Trophoblast cell (in vitro differentiated cells and primary cell): ENCODE measurements at regions not wholly inside any gene's neighbourhood (a gene's known extent, or its start where the extent isn't known, plus 50 kb on each side); places are given as distances from the start of the nearest gene placed in this dataset.

Experiments used
- DNase-seq, 2 donors: peaks; one replicate each; pipeline ENCODE4 v3.0.0-alpha.2; 2016
- H2AFZ ChIP-seq: 2 replicates; pipeline ENCODE4 v1.6.1; 2013; ENCODE audit warnings: low read length, moderate library complexity, mild to moderate bottlenecking; ENCODE audit not compliant: insufficient read depth, poor library complexity
- H2AK5ac ChIP-seq: 2 replicates; pipeline ENCODE4 v1.6.1; 2013; ENCODE audit warnings: mild to moderate bottlenecking, low read length
- H2BK120ac ChIP-seq: 2 replicates; pipeline ENCODE4 v1.6.1; 2013; ENCODE audit warnings: low read length, mild to moderate bottlenecking, moderate library complexity; ENCODE audit not compliant: insufficient read depth, poor library complexity
- H2BK12ac ChIP-seq: 2 replicates; pipeline ENCODE4 v1.6.1; 2013; ENCODE audit warnings: mild to moderate bottlenecking, low read length, moderate library complexity
- H2BK5ac ChIP-seq: 2 replicates; pipeline ENCODE4 v1.6.1; 2013; ENCODE audit warnings: low read length, low read depth, moderate library complexity, mild to moderate bottlenecking; ENCODE audit not compliant: poor library complexity
- H3K14ac ChIP-seq: 2 replicates; pipeline ENCODE4 v1.6.1; 2013; ENCODE audit warnings: mild to moderate bottlenecking, low read length
- H3K18ac ChIP-seq: 2 replicates; pipeline ENCODE4 v1.6.1; 2013; ENCODE audit warnings: mild to moderate bottlenecking, low read length
- H3K23ac ChIP-seq: 2 replicates; pipeline ENCODE4 v1.6.1; 2013; ENCODE audit warnings: low read length
- H3K27ac ChIP-seq: 2 replicates; pipeline ENCODE4 v1.5.1; 2013; ENCODE audit warnings: low read depth, mild to moderate bottlenecking, inconsistent platforms, low read length, moderate library complexity
- H3K27me3 ChIP-seq: 2 replicates; pipeline ENCODE4 v1.6.1; 2013; ENCODE audit warnings: inconsistent platforms, mild to moderate bottlenecking, low read length, moderate library complexity; ENCODE audit not compliant: insufficient read depth
- H3K36me3 ChIP-seq, 2 experiments: 1 replicate in 1 of 2; 2 replicates in 1 of 2; pipeline ENCODE4 v1.6.1; 2013; ENCODE audit warnings: low read length in 2 of 2, mild to moderate bottlenecking in 2 of 2, moderate library complexity in 1 of 2; ENCODE audit not compliant: insufficient read depth in 2 of 2, control insufficient read depth in 1 of 2
- H3K4ac ChIP-seq: 2 replicates; pipeline ENCODE4 v1.6.1; 2013; ENCODE audit warnings: low read depth, mild to moderate bottlenecking, low read length, moderate library complexity
- H3K4me1 ChIP-seq, 2 experiments: 1 replicate in 1 of 2; 2 replicates in 1 of 2; pipeline ENCODE4 v1.6.1; 2013; ENCODE audit warnings: low read length in 2 of 2, mild to moderate bottlenecking in 2 of 2, moderate library complexity in 1 of 2; ENCODE audit not compliant: insufficient read depth in 2 of 2, control insufficient read depth in 1 of 2
- H3K4me2 ChIP-seq: 2 replicates; pipeline ENCODE4 v1.6.1; 2013; ENCODE audit warnings: inconsistent platforms, mild to moderate bottlenecking, low read length, moderate library complexity
- H3K4me3 ChIP-seq: 2 replicates; pipeline ENCODE4 v1.5.1; 2013; ENCODE audit warnings: mild to moderate bottlenecking, low read depth, low read length, inconsistent platforms
- H3K79me1 ChIP-seq: one replicate; pipeline ENCODE4 v1.6.1; 2013; ENCODE audit warnings: low read length
- H3K79me2 ChIP-seq: 2 replicates; pipeline ENCODE4 v1.6.1; 2013; ENCODE audit warnings: low read length, mild to moderate bottlenecking; ENCODE audit not compliant: control insufficient read depth, insufficient read depth, poor library complexity
- H3K9ac ChIP-seq: 2 replicates; pipeline ENCODE4 v1.6.1; 2013; ENCODE audit warnings: mild to moderate bottlenecking, low read length
- H3K9me3 ChIP-seq: 2 replicates; pipeline ENCODE4 v1.6.1; 2013; ENCODE audit warnings: low read depth, mild to moderate bottlenecking, control low read depth, inconsistent platforms, low read length; ENCODE audit not compliant: insufficient read depth
- H4K12ac ChIP-seq: 2 replicates; pipeline ENCODE4 v1.6.1; 2013; ENCODE audit warnings: low read depth, mild to moderate bottlenecking, low read length, moderate library complexity
- H4K8ac ChIP-seq: 2 replicates; pipeline ENCODE4 v1.6.1; 2013; ENCODE audit warnings: low read depth, mild to moderate bottlenecking, low read length, moderate library complexity
- H4K91ac ChIP-seq: one replicate; pipeline ENCODE4 v1.6.1; 2013; ENCODE audit warnings: low read depth, mild to moderate bottlenecking, low read length, moderate library complexity
- WGBS: extraction: QIAGEN DNeasy Blood & Tissue Kit; methylation state at CpG from one replicate; pipeline ENCODE4 v1.1.7; 2013; ENCODE audit warnings: missing lambda C conversion rate; ENCODE audit not compliant: insufficient read length, insufficient coverage; ENCODE audit errors: extremely low coverage; 5-methylcytosine and 5-hydroxymethylcytosine counted together

DNA sequence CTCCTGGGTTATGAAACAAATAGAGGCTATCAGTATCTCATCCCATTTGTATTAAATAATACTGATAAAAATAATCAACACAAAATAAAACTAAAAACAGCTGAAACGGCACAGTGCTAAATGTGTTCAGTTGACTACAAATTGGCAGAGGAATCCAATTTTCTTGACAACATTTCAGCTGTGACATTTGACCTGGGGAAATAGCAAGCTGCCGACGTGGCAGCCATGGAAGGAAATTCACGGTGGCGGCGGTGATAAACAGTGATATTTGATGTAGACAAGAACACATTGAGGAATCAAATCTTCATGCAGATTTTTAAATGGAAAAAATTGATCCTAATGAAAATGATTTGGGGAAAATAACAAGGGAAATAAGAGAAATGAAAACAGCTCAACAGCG, 159.1 kb upstream of the RTL1 start:
- Histone ChIP-seq H2BK12ac (no peak overlapping the region), H3K4ac (no peak overlapping the region), H4K8ac (no peak overlapping the region), H3K27me3 (no peaks in the 10 kb centered on the region), H3K4me1 (no peaks in the 10 kb centered on the region), H3K4me2 (no peak overlapping the region), H3K36me3 (no peaks in the 10 kb centered on the region), H4K91ac (no peak overlapping the region), H2BK5ac (no peak overlapping the region), H3K27ac (no peak overlapping the region), H3K18ac (no peak overlapping the region), H3K9ac (no peak overlapping the region), H3K79me1 (no peaks in the 10 kb centered on the region), H3K79me2 (no peaks in the 10 kb centered on the region), H3K4me3 (no peak overlapping the region), H2AK5ac (no peak overlapping the region), H3K9me3 (peaks cover 22% of the 10 kb centered on the region), H4K12ac (no peak overlapping the region), H2BK120ac (no peak overlapping the region), H3K23ac (no peak overlapping the region), H2AFZ (no peak overlapping the region), H3K14ac (no peak overlapping the region)
- DNase-seq, result no peak
- no CpG with 5 or more reads among the region's 7 CpGs for WGBS

DNA sequence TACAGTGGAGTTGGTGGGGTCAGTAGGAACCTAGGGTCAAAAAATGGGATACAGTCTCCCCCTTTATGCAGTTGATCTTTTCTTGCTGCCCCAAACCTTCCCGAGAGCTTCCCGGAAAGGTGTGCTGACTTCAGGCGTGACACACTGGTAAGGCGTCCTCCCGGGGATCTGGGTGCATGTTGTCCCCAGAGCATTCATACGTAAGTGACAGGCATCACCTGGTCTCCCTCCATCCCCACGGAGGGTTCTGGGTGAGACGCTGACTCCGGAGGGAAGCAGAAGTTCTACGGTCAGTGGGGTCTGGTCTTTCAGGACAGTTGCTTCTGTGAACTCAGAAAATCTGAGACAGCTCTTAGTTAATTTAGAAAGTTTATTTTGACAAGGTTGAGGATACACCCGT, 159.6 kb upstream of the RTL1 start:
- H2BK120ac ChIP-seq, result no peak overlapping the region
- no peak for DNase-seq

GRCh38 chr14:101064121-101064661, 160.7 kb upstream of the RTL1 start:
- Histone ChIP-seq H3K23ac (no peak overlapping the region), H4K91ac (no peak overlapping the region), H2BK120ac (no peak overlapping the region), H3K4me3 (no peak overlapping the region), H3K9me3 (peaks cover 21% of the 10 kb centered on the region), H3K36me3 (no peaks in the 10 kb centered on the region), H2AK5ac (no peak overlapping the region), H2AFZ (no peak overlapping the region), H3K9ac (no peak overlapping the region), H3K27ac (no peak overlapping the region), H4K12ac (no peak overlapping the region), H3K14ac (no peak overlapping the region), H3K27me3 (no peaks in the 10 kb centered on the region), H3K18ac (no peak overlapping the region), H3K4ac (no peak overlapping the region), H3K4me1 (no peaks in the 10 kb centered on the region), H3K4me2 (no peak overlapping the region), H2BK5ac (no peak overlapping the region), H3K79me1 (no peaks in the 10 kb centered on the region), H2BK12ac (no peak overlapping the region), H3K79me2 (no peaks in the 10 kb centered on the region), H4K8ac (no peak overlapping the region)
- no peak for DNase-seq
- no CpG with 5 or more reads among the region's 16 CpGs for WGBS

More for the DNA sequence above, 159.6 kb upstream of the RTL1 start:
- H3K27ac ChIP-seq, result no peak overlapping the region
- no peak overlapping the region for H3K4me3 ChIP-seq
- H3K18ac ChIP-seq, result no peak overlapping the region
- H3K14ac ChIP-seq, result no peak overlapping the region
- no peak overlapping the region for H2BK12ac ChIP-seq
- H3K4ac ChIP-seq, result no peak overlapping the region
- no peak overlapping the region for H3K9ac ChIP-seq
- H3K27me3 ChIP-seq, result no peaks in the 10 kb centered on the region
- H3K23ac ChIP-seq, result no peak overlapping the region
- H2BK5ac ChIP-seq, result no peak overlapping the region
- WGBS, result no CpG with 5 or more reads among the region's 11 CpGs
- no peaks in the 10 kb centered on the region for H3K79me1 ChIP-seq
- H4K91ac ChIP-seq, result no peak overlapping the region
- no peak overlapping the region for H4K8ac ChIP-seq
- peaks cover 22% of the 10 kb centered on the region for H3K9me3 ChIP-seq
- no peaks in the 10 kb centered on the region for H3K36me3 ChIP-seq
- no peaks in the 10 kb centered on the region for H3K4me1 ChIP-seq
- no peaks in the 10 kb centered on the region for H3K79me2 ChIP-seq
- H3K4me2 ChIP-seq, result no peak overlapping the region
- H4K12ac ChIP-seq, result no peak overlapping the region
- no peak overlapping the region for H2AK5ac ChIP-seq
- H2AFZ ChIP-seq, result no peak overlapping the region

- H3K18ac ChIP-seq, result no peak overlapping the region
- H3K79me1 ChIP-seq, result no peaks in the 10 kb centered on the region
- no peaks in the 10 kb centered on the region for H3K27me3 ChIP-seq
- H3K36me3 ChIP-seq, result no peaks in the 10 kb centered on the region
- no CpG with 5 or more reads among the region's 7 CpGs for WGBS
- H2BK120ac ChIP-seq, result no peak overlapping the region
- no peak overlapping the region for H3K23ac ChIP-seq
- H3K9ac ChIP-seq, result no peak overlapping the region
- no peak overlapping the region for H3K4me3 ChIP-seq
- no peak overlapping the region for H3K14ac ChIP-seq
- H2AFZ ChIP-seq, result no peak overlapping the region
- H4K91ac ChIP-seq, result no peak overlapping the region
- H2BK12ac ChIP-seq, result no peak overlapping the region
- no peak overlapping the region for H3K27ac ChIP-seq
- no peaks in the 10 kb centered on the region for H3K4me1 ChIP-seq
- no peak overlapping the region for H4K8ac ChIP-seq
- H3K4me2 ChIP-seq, result no peak overlapping the region
- no peak overlapping the region for H3K4ac ChIP-seq
- H3K79me2 ChIP-seq, result no peaks in the 10 kb centered on the region
- no peak for DNase-seq
- no peak overlapping the region for H4K12ac ChIP-seq
- H3K9me3 ChIP-seq, result peaks cover 19% of the 10 kb centered on the region
- no peak overlapping the region for H2AK5ac ChIP-seq
- no peak overlapping the region for H2BK5ac ChIP-seq
Observed at GRCh38 chr14:101064718-101065117, 161.2 kb upstream of the RTL1 start.
